Erythroblast (primary cell): ENCODE measurements at regions not wholly inside any gene's neighbourhood (a gene's known extent, or its start where the extent isn't known, plus 50 kb on each side); places are given as distances from the start of the nearest gene placed in this dataset.

Source experiments
- DNase-seq, 2 experiments: peaks; one replicate each; lab custom pipeline; 2025; lab: John Stamatoyannopoulos, UW
- GATA1 ChIP-seq: IDR thresholded peaks from 2 replicates; pipeline ENCODE4 v1.6.1; 2011; ENCODE audit warnings: low read depth, mild to moderate bottlenecking, control low read depth, low read length, moderate library complexity
- POLR2A ChIP-seq: IDR thresholded peaks from 2 replicates; pipeline ENCODE4 v1.6.1; 2011; ENCODE audit warnings: mild to moderate bottlenecking, low read length

GRCh38 chr7:82567841-82568240, 124.3 kb upstream of the CACNA2D1 start:
- DNase-seq = no peak
- TF ChIP-seq POLR2A = no peak
- TF ChIP-seq GATA1 = no peak

GRCh38 chr7:82567356-82567755, 123.8 kb upstream of the CACNA2D1 start:
- DNase-seq = no peak
- TF ChIP-seq POLR2A (no peak), GATA1 (no peak)

- TF ChIP-seq GATA1 (no peak), POLR2A (no peak)
- no peak for DNase-seq
Observed at GRCh38 chr7:82566752-82567151, 123.2 kb upstream of the CACNA2D1 start.

- no peak for DNase-seq
- no peak for TF ChIP-seq POLR2A
- no peak for TF ChIP-seq GATA1
Observed at GRCh38 chr7:82562716-82563404, 119.3 kb upstream of the CACNA2D1 start.

GRCh38 chr7:82559193-82559805, 115.7 kb upstream of the CACNA2D1 start:
- TF ChIP-seq POLR2A (no peak), GATA1 (no peak)

GRCh38 chr7:82549616-82550285, 106.2 kb upstream of the CACNA2D1 start:
- no peak for DNase-seq
- no peak for TF ChIP-seq GATA1
- TF ChIP-seq POLR2A = no peak

More at GRCh38 chr7:82559193-82559805, 115.7 kb upstream of the CACNA2D1 start:
- DNase-seq = no peak

GRCh38 chr7:82548141-82548688, 104.6 kb upstream of the CACNA2D1 start:
- DNase-seq = no peak
- no peak for TF ChIP-seq GATA1
- TF ChIP-seq POLR2A = no peak

GRCh38 chr7:82542665-82543064, 99.1 kb upstream of the CACNA2D1 start:
- no peak for TF ChIP-seq GATA1
- TF ChIP-seq POLR2A = no peak
- DNase-seq = no peak

GRCh38 chr7:82539969-82540368, 96.4 kb upstream of the CACNA2D1 start:
- DNase-seq = no peak
- TF ChIP-seq GATA1 = no peak
- no peak for TF ChIP-seq POLR2A

- DNase-seq = no peak
- TF ChIP-seq GATA1 = no peak
- TF ChIP-seq POLR2A = no peak
Observed at GRCh38 chr7:82534684-82535083, 91.1 kb upstream of the CACNA2D1 start.

GRCh38 chr7:82530361-82530760, 86.8 kb upstream of the CACNA2D1 start:
- no peak for DNase-seq

GRCh38 chr7:82528577-82529310, 85.2 kb upstream of the CACNA2D1 start:
- no peak for TF ChIP-seq GATA1
- TF ChIP-seq POLR2A = no peak
- DNase-seq = no peak

More at GRCh38 chr7:82530361-82530760, 86.8 kb upstream of the CACNA2D1 start:
- no peak for TF ChIP-seq GATA1
- TF ChIP-seq POLR2A = no peak

GRCh38 chr7:82527851-82528250, 84.3 kb upstream of the CACNA2D1 start:
- no peak for TF ChIP-seq POLR2A
- no peak for DNase-seq

GRCh38 chr7:82521906-82522445, 78.4 kb upstream of the CACNA2D1 start:
- no peak for DNase-seq
- TF ChIP-seq GATA1 (no peak), POLR2A (no peak)
